Natural killer cell (primary cell): ENCODE measurements at regions not wholly inside any gene's neighbourhood (a gene's known extent, or its start where the extent isn't known, plus 50 kb on each side); places are given as distances from the start of the nearest gene placed in this dataset.

ENCODE experiments used
- ATAC-seq, 3 donors: fragments of 150-1000 bp in 2 of 3; fragments of 200-7000 bp in 1 of 3; cut with Tn5 transposase; 1 replicate in 1 of 3; 2 replicates in 2 of 3; pipeline ENCODE4 v1.10.0; 2021; ENCODE audit warnings: mild to moderate bottlenecking in 2 of 3, moderate library complexity in 2 of 3
- DNase-seq, 2 donors: peaks; one replicate each; pipeline versions ENCODE4 v3.0.0 to v3.0.0-alpha.2; 2013 to 2021; ENCODE audit warnings: mixed read lengths in 1 of 2
- H3K27ac ChIP-seq: one replicate; pipeline ENCODE4 v1.5.1; 2013; ENCODE audit warnings: mild to moderate bottlenecking, low read length
- H3K27me3 ChIP-seq: one replicate; pipeline ENCODE4 v1.6.1; 2013; ENCODE audit warnings: low read length; ENCODE audit not compliant: control insufficient read depth, insufficient read depth
- H3K36me3 ChIP-seq: one replicate; pipeline ENCODE4 v1.6.1; 2013; ENCODE audit warnings: low read length; ENCODE audit not compliant: control insufficient read depth, insufficient read depth
- H3K4me1 ChIP-seq: one replicate; pipeline ENCODE4 v1.6.1; 2013; ENCODE audit warnings: low read length; ENCODE audit not compliant: control insufficient read depth, insufficient read depth
- H3K4me3 ChIP-seq: one replicate; pipeline ENCODE4 v1.5.1; 2013; ENCODE audit warnings: low read length
- H3K9me3 ChIP-seq: one replicate; pipeline ENCODE4 v1.6.1; 2013; ENCODE audit warnings: low read length; ENCODE audit not compliant: control insufficient read depth, insufficient read depth
- H3K27ac Mint-ChIP-seq, 2 donors: one replicate each; pipeline ENCODE4 v1.8.0; 2022; ENCODE audit warnings: mild to moderate bottlenecking in 2 of 2, mixed read lengths in 2 of 2, moderate library complexity in 1 of 2
- H3K27me3 Mint-ChIP-seq, 2 donors: one replicate each; pipeline ENCODE4 v1.8.0; 2022; ENCODE audit warnings: low read depth in 2 of 2, mixed read lengths in 2 of 2
- H3K36me3 Mint-ChIP-seq: one replicate; pipeline ENCODE4 v1.8.0; 2022; ENCODE audit warnings: mixed read lengths
- H3K4me1 Mint-ChIP-seq, 2 donors: one replicate each; pipeline ENCODE4 v1.8.0; 2022; ENCODE audit warnings: mixed read lengths in 2 of 2
- H3K4me3 Mint-ChIP-seq: one replicate; pipeline ENCODE4 v1.8.0; 2022; ENCODE audit warnings: mild to moderate bottlenecking, moderate library complexity, mixed read lengths
- H3K9me3 Mint-ChIP-seq, 2 donors: one replicate each; pipeline ENCODE4 v1.8.0; 2022; ENCODE audit warnings: mixed read lengths in 2 of 2
- CTCF ChIP-seq: fragments of 200-600 bp; IDR thresholded peaks from one replicate; pipeline ENCODE4 v1.8.0; 2022; ENCODE audit warnings: antibody characterized with exemption
- WGBS: methylation state at CpG from one replicate; pipeline ENCODE4 v1.1.7; 2013; ENCODE audit warnings: missing lambda C conversion rate; ENCODE audit not compliant: insufficient coverage; 5-methylcytosine and 5-hydroxymethylcytosine counted together
- intact Hi-C: fragments of 100-400 bp; cut with micrococcal nuclease; formaldehyde crosslinking; loops from one replicate; pipeline ENCODE4 v1.14.2; 2022

DNA sequence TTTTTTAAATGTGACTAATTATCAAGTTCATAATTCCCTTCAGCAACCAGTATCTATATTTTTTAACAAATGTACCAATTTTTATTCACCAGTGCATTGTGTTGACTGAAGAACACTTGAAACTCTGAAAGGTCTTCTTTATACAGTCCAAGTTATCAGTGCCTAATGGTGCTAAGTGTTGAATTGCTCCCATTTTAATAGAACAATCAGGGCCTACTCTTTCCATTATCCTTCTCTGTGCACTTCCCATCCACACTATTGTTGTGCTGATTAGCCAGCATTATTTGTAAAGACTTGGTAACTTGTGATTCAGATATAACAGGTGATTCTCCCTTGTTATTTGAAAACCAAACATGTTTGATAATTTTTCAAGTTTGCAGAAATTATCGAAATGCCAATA lies 1209.7 kb upstream of the MAP3K7 start:
- peaks cover 2 to 4% of the 10 kb centered on the region in 2 donors for H3K9me3 Mint-ChIP-seq
- TF ChIP-seq CTCF, result no peak
- H3K4me3 Mint-ChIP-seq, result no peak overlapping the region
- no peaks in the 10 kb centered on the region for H3K27me3 Mint-ChIP-seq
- H3K36me3 Mint-ChIP-seq, result peaks cover 5% of the 10 kb centered on the region
- Histone ChIP-seq H3K4me1 (no peaks in the 10 kb centered on the region), H3K27me3 (no peaks in the 10 kb centered on the region), H3K9me3 (no peaks in the 10 kb centered on the region), H3K36me3 (no peaks in the 10 kb centered on the region), H3K4me3 (no peak overlapping the region), H3K27ac (no peak overlapping the region)
- no peak overlapping the region for H3K27ac Mint-ChIP-seq
- WGBS, result 80% methylated on average over 1 of the region's 1 CpG
- DNase-seq (no peak), ATAC-seq (no peak)
- H3K4me1 Mint-ChIP-seq, result no peaks in the 10 kb centered on the region
- intact Hi-C loops, result no loop called here

DNA sequence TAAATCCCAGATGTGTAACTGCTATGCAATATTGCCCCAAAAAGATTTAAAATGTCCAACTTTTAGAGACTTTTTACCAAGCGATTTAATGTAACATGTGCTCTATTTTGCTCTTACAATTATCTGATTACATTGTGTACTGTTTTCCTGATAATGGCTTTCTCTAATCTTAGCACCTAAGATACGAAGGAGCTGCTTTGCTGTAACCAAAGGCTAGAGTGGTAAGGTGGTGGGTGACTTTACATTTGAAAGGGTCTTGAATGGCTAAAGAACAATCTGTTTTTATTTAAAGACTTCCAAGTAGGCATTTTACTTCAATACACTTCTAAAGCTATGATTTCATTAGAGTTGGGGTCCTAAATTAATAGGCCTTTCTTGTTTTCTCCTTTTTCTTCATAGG lies 1201.6 kb upstream of the MAP3K7 start:
- Histone ChIP-seq H3K9me3 (no peaks in the 10 kb centered on the region), H3K36me3 (no peaks in the 10 kb centered on the region), H3K4me1 (no peaks in the 10 kb centered on the region), H3K27me3 (no peaks in the 10 kb centered on the region), H3K27ac (no peak overlapping the region), H3K4me3 (no peak overlapping the region)
- Mint-ChIP-seq H3K9me3 (peaks cover 6 to 9% of the 10 kb centered on the region in 2 donors), H3K27me3 (no peaks in the 10 kb centered on the region), H3K4me3 (no peak overlapping the region), H3K27ac (no peak overlapping the region), H3K4me1 (no peaks in the 10 kb centered on the region), H3K36me3 (no peaks in the 10 kb centered on the region)
- TF ChIP-seq CTCF, result no peak
- no peak for ATAC-seq
- no peak for DNase-seq
- WGBS, result no CpG with 5 or more reads among the region's 2 CpGs
- intact Hi-C loops, result no loop called here

DNA sequence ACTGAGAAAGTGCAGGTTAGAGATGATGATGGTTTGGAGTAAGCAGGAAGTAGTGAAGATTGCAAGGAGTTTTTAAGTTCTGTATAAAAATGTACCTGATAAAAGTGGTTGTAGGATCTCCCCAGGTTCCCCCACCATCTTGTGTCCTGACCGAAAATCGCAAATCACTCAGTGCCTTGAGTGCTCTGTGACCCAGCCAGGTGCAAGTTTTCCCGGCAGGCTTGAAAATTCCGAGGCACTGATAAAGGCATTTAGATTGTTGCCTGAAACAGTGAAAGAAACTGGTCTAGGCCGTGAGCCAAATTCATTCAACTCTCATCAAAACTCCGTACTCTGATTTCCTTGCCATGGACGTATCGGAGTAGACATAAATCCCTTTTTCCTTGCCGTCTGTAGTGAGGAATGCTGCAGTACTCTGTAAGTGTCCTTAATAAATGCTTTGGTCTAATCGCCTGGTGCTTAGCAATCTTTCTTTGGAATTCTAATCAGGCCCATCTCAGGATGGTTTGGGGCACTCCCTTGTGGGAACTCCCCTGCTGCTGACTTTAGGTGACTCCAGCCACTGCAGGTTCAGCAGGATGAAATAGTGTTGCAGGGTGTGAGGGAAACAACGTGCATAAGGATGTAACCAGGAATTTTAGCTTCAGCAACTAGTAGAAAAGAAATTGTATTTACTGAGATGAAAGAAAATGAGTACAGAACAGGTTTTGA lies 1199.8 kb upstream of the MAP3K7 start:
- Histone ChIP-seq H3K4me3 (no peak overlapping the region), H3K27ac (no peak overlapping the region), H3K9me3 (no peaks in the 10 kb centered on the region), H3K36me3 (no peaks in the 10 kb centered on the region), H3K27me3 (no peaks in the 10 kb centered on the region), H3K4me1 (no peaks in the 10 kb centered on the region)
- H3K27me3 Mint-ChIP-seq, result no peaks in the 10 kb centered on the region
- peaks cover 6 to 9% of the 10 kb centered on the region in 2 donors for H3K9me3 Mint-ChIP-seq
- 84% methylated on average over 11 of the region's 11 CpGs for WGBS
- H3K4me1 Mint-ChIP-seq, result no peaks in the 10 kb centered on the region
- ATAC-seq (no peak), DNase-seq (no peak)
- no peaks in the 10 kb centered on the region for H3K36me3 Mint-ChIP-seq
- no peak overlapping the region for H3K27ac Mint-ChIP-seq
- intact Hi-C loops, result no loop called here
- no peak overlapping the region for H3K4me3 Mint-ChIP-seq
- TF ChIP-seq CTCF, result no peak

- Histone ChIP-seq H3K27me3 (no peaks in the 10 kb centered on the region), H3K4me3 (no peak overlapping the region), H3K27ac (no peak overlapping the region), H3K9me3 (no peaks in the 10 kb centered on the region), H3K4me1 (no peaks in the 10 kb centered on the region), H3K36me3 (no peaks in the 10 kb centered on the region)
- no peak overlapping the region for H3K27ac Mint-ChIP-seq
- intact Hi-C loops, result no loop called here
- H3K36me3 Mint-ChIP-seq, result no peaks in the 10 kb centered on the region
- no peaks in the 10 kb centered on the region for H3K4me1 Mint-ChIP-seq
- DNase-seq, result no peak
- WGBS, result 67% methylated on average over 2 of the region's 2 CpGs
- H3K27me3 Mint-ChIP-seq, result no peaks in the 10 kb centered on the region
- no peak for ATAC-seq
- H3K4me3 Mint-ChIP-seq, result no peak overlapping the region
- TF ChIP-seq CTCF, result no peak
- peaks cover 9 to 13% of the 10 kb centered on the region in 2 donors for H3K9me3 Mint-ChIP-seq
Measured at GRCh38 chr6:91782802-91783201, 1195.9 kb upstream of the MAP3K7 start.
